ENCODE measurements at regions not wholly inside any gene's neighbourhood (a gene's known extent, or its start where the extent isn't known, plus 50 kb on each side); places are given as distances from the start of the nearest gene placed in this dataset.

- no peak for DNase-seq (ENCODE audit: low spot score)
These were observed 239.3 kb downstream of the OGFRL1 start for GRCh38 chr6:71527886-71528285.

GRCh38 chr6:71529026-71529425, 240.4 kb downstream of the OGFRL1 start:
- no peak for DNase-seq (ENCODE audit: low spot score)

GRCh38 chr6:71529769-71530168, 241.2 kb downstream of the OGFRL1 start:
- no peak for DNase-seq (ENCODE audit: low spot score)

- no peak for DNase-seq (ENCODE audit: low spot score)
These were observed 242.4 kb downstream of the OGFRL1 start for GRCh38 chr6:71531006-71531405.

- DNase-seq (ENCODE audit: low spot score): no peak
These were observed 243.2 kb downstream of the OGFRL1 start for GRCh38 chr6:71531841-71532240.

GRCh38 chr6:71533939-71534379, 245.3 kb downstream of the OGFRL1 start:
- peak; percentile 40 for DNase-seq (ENCODE audit: low spot score)

GRCh38 chr6:71534921-71535320, 246.3 kb downstream of the OGFRL1 start:
- DNase-seq (ENCODE audit: low spot score): no peak

- no peak for DNase-seq (ENCODE audit: low spot score)
These were observed 249.1 kb downstream of the OGFRL1 start for GRCh38 chr6:71537717-71538116.

- no peak for DNase-seq (ENCODE audit: low spot score)
These were observed 255.4 kb downstream of the OGFRL1 start for GRCh38 chr6:71544028-71544427.

- no peak for DNase-seq (ENCODE audit: low spot score)
These were observed 256.3 kb downstream of the OGFRL1 start for GRCh38 chr6:71544906-71545305.

GRCh38 chr6:71545905-71546304, 257.3 kb downstream of the OGFRL1 start:
- DNase-seq (ENCODE audit: low spot score): no peak

- DNase-seq (ENCODE audit: low spot score): no peak
These were observed 263.2 kb downstream of the OGFRL1 start for GRCh38 chr6:71551798-71552197.

- no peak for DNase-seq (ENCODE audit: low spot score)
These were observed 267.5 kb downstream of the OGFRL1 start for GRCh38 chr6:71556141-71556540.

GRCh38 chr6:71558974-71559373, 270.4 kb downstream of the OGFRL1 start:
- DNase-seq (ENCODE audit: low spot score): no peak

- DNase-seq (ENCODE audit: low spot score): no peak
These were observed 279.0 kb downstream of the OGFRL1 start for GRCh38 chr6:71567562-71567961.

GRCh38 chr6:71577766-71578165, 289.2 kb downstream of the OGFRL1 start:
- DNase-seq (ENCODE audit: low spot score): no peak

GRCh38 chr6:71579902-71580301, 291.3 kb downstream of the OGFRL1 start:
- DNase-seq (ENCODE audit: low spot score): no peak

- no peak for DNase-seq (ENCODE audit: low spot score)
These were observed 294.2 kb downstream of the OGFRL1 start for GRCh38 chr6:71582820-71583219.

GRCh38 chr6:71584712-71585436, 296.3 kb downstream of the OGFRL1 start:
- DNase-seq (ENCODE audit: low spot score): no peak

GRCh38 chr6:71585472-71585871, 296.9 kb downstream of the OGFRL1 start:
- no peak for DNase-seq (ENCODE audit: low spot score)

GRCh38 chr6:71588490-71588889, 297.9 kb upstream of the RIMS1 start:
- no peak for DNase-seq (ENCODE audit: low spot score)

GRCh38 chr6:71589254-71589653, 297.1 kb upstream of the RIMS1 start:
- DNase-seq (ENCODE audit: low spot score): no peak

- DNase-seq (ENCODE audit: low spot score): no peak
These were observed 293.7 kb upstream of the RIMS1 start for GRCh38 chr6:71592643-71593042.

GRCh38 chr6:71599359-71599758, 287.0 kb upstream of the RIMS1 start:
- DNase-seq (ENCODE audit: low spot score): no peak
